Calu3 (cell line): ENCODE measurements at regions not wholly inside any gene's neighbourhood (a gene's known extent, or its start where the extent isn't known, plus 50 kb on each side); places are given as distances from the start of the nearest gene placed in this dataset.

Experiments used
- BruUV-seq: library from RNA; stranded (reverse); fragments of 400-500 nt; replicated peaks from 2 replicates; lab custom pipeline; 2021; lab: Mats Ljungman, UMichigan
- CTCF ChIA-PET: fragments of 300-600 bp; sonication (Branson Sonifier 250); formaldehyde crosslinking; loops from one replicate; lab custom pipeline; 2022; ENCODE audit warnings: antibody characterized with exemption; lab: Charles Lee
- DNase-seq: peaks from one replicate; pipeline ENCODE4 v3.0.0; 2022
- H3K27ac Mint-ChIP-seq: one replicate; pipeline ENCODE4 v1.8.0; 2022; ENCODE audit warnings: mixed read lengths; ENCODE audit not compliant: unreplicated experiment
- H3K27me3 Mint-ChIP-seq: one replicate; pipeline ENCODE4 v1.8.0; 2022; ENCODE audit warnings: mixed read lengths; ENCODE audit not compliant: unreplicated experiment
- H3K36me3 Mint-ChIP-seq: one replicate; pipeline ENCODE4 v1.8.0; 2022; ENCODE audit warnings: mild to moderate bottlenecking, moderate library complexity, mixed read lengths; ENCODE audit not compliant: insufficient read depth, unreplicated experiment
- H3K4me1 Mint-ChIP-seq: one replicate; pipeline ENCODE4 v1.8.0; 2022; ENCODE audit warnings: mild to moderate bottlenecking, low read depth, mixed read lengths; ENCODE audit not compliant: unreplicated experiment
- H3K4me3 Mint-ChIP-seq: one replicate; pipeline ENCODE4 v1.8.0; 2022; ENCODE audit warnings: mild to moderate bottlenecking, low read depth, moderate library complexity, mixed read lengths; ENCODE audit not compliant: unreplicated experiment
- H3K9me3 Mint-ChIP-seq: one replicate; pipeline ENCODE4 v1.8.0; 2022; ENCODE audit warnings: low read depth, mixed read lengths; ENCODE audit not compliant: unreplicated experiment
- CTCF ChIP-seq: fragments of 200-600 bp; IDR thresholded peaks from one replicate; pipeline ENCODE4 v1.8.0; 2022; ENCODE audit warnings: antibody characterized with exemption; ENCODE audit not compliant: unreplicated experiment
- intact Hi-C: fragments of 100-400 bp; cut with micrococcal nuclease; formaldehyde crosslinking; loops from one replicate; pipeline ENCODE4 v1.10.0; 2022; ENCODE audit not compliant: unreplicated experiment

GRCh38 chr10:1850971-1851527 is 113.7 kb upstream of the ADARB2 start:
- intact Hi-C loops: no loop called here
- DNase-seq: no peak
- Mint-ChIP-seq H3K27ac (no peak overlapping the region), H3K9me3 (peaks cover 12% of the 10 kb centered on the region), H3K4me3 (no peak overlapping the region), H3K36me3 (no peaks in the 10 kb centered on the region), H3K4me1 (no peaks in the 10 kb centered on the region), H3K27me3 (no peaks in the 10 kb centered on the region)
- no peak for TF ChIP-seq CTCF
- CTCF ChIA-PET: no interaction called here
- BruUV-seq: no TSS peak

GRCh38 chr10:1847361-1847760 is 110.0 kb upstream of the ADARB2 start:
- no peaks in the 10 kb centered on the region for H3K27me3 Mint-ChIP-seq
- H3K4me1 Mint-ChIP-seq: no peaks in the 10 kb centered on the region
- H3K4me3 Mint-ChIP-seq: no peak overlapping the region
- H3K9me3 Mint-ChIP-seq: peaks cover 12% of the 10 kb centered on the region
- no peak for DNase-seq
- BruUV-seq: no TSS peak
- CTCF ChIA-PET: no interaction called here
- no peak overlapping the region for H3K27ac Mint-ChIP-seq
- intact Hi-C loops: no loop called here
- no peaks in the 10 kb centered on the region for H3K36me3 Mint-ChIP-seq
- TF ChIP-seq CTCF: no peak

- no TSS peak for BruUV-seq
- TF ChIP-seq CTCF: no peak
- intact Hi-C loops: no loop called here
- Mint-ChIP-seq H3K4me1 (no peaks in the 10 kb centered on the region), H3K27ac (no peak overlapping the region), H3K36me3 (no peaks in the 10 kb centered on the region), H3K4me3 (no peak overlapping the region), H3K27me3 (no peaks in the 10 kb centered on the region), H3K9me3 (peaks cover 12% of the 10 kb centered on the region)
- DNase-seq: no peak
- CTCF ChIA-PET: no interaction called here
Observed at GRCh38 chr10:1846032-1846431, 108.7 kb upstream of the ADARB2 start.

GRCh38 chr10:1841759-1842158 is 104.4 kb upstream of the ADARB2 start:
- DNase-seq: no peak
- Mint-ChIP-seq H3K36me3 (no peaks in the 10 kb centered on the region), H3K4me1 (no peaks in the 10 kb centered on the region), H3K27me3 (no peaks in the 10 kb centered on the region), H3K9me3 (peaks cover 9% of the 10 kb centered on the region), H3K4me3 (no peak overlapping the region), H3K27ac (no peak overlapping the region)
- TF ChIP-seq CTCF: no peak
- CTCF ChIA-PET: no interaction called here
- BruUV-seq: no TSS peak
- intact Hi-C loops: no loop called here
